ENCODE measurements at regions not wholly inside any gene's neighbourhood (a gene's known extent, or its start where the extent isn't known, plus 50 kb on each side); places are given as distances from the start of the nearest gene placed in this dataset.
"Not testable (repeated sequence)": the region's sequence is repeated elsewhere in the genome, so short reads cannot be mapped to it uniquely, and the experiment has no call there.

GRCh38 chr4:158395889-158396288 lies 125.8 kb upstream of the RXFP1 start:
- no peak for ATAC-seq (ENCODE audit: low FRiP score)
- DNase-seq (ENCODE audit: low spot score): no peak

GRCh38 chr4:158397781-158398180 lies 123.9 kb upstream of the RXFP1 start:
- no peak for ATAC-seq (ENCODE audit: low FRiP score)
- no peak for DNase-seq (ENCODE audit: low spot score)
- TF ChIP-seq CTCF (IDR thresholded peaks at IDR 0.05): no peak

More at GRCh38 chr4:158395889-158396288, 125.8 kb upstream of the RXFP1 start:
- no peak for TF ChIP-seq CTCF (IDR thresholded peaks at IDR 0.05)

- DNase-seq (ENCODE audit: low spot score); ATAC-seq (ENCODE audit: low FRiP score): not testable (repeated sequence)
Observed at GRCh38 chr4:158407961-158408360, 113.7 kb upstream of the RXFP1 start.

GRCh38 chr4:158410272-158410671 lies 111.4 kb upstream of the RXFP1 start:
- no peak for TF ChIP-seq CTCF (IDR thresholded peaks at IDR 0.05)
- DNase-seq (ENCODE audit: low spot score) (no peak), ATAC-seq (ENCODE audit: low FRiP score) (no peak)

GRCh38 chr4:158411269-158411668 lies 110.4 kb upstream of the RXFP1 start:
- ATAC-seq (ENCODE audit: low FRiP score) (no peak), DNase-seq (ENCODE audit: low spot score) (no peak)
- TF ChIP-seq CTCF (IDR thresholded peaks at IDR 0.05): no peak

- DNase-seq (ENCODE audit: low spot score); ATAC-seq (ENCODE audit: low FRiP score): not testable (repeated sequence)
Observed at GRCh38 chr4:158418679-158419078, 103.0 kb upstream of the RXFP1 start.

- no peak for TF ChIP-seq CTCF (IDR thresholded peaks at IDR 0.05)
- ATAC-seq (ENCODE audit: low FRiP score) (no peak), DNase-seq (ENCODE audit: low spot score) (no peak)
Observed at GRCh38 chr4:158420782-158421181, 100.9 kb upstream of the RXFP1 start.

GRCh38 chr4:158422546-158422945 lies 99.1 kb upstream of the RXFP1 start:
- no peak for TF ChIP-seq CTCF (IDR thresholded peaks at IDR 0.05)
- DNase-seq (ENCODE audit: low spot score): no peak
- ATAC-seq (ENCODE audit: low FRiP score): no peak
